Activated T-helper 1 cell treated with Interleukin-2 at 50 U/mL for 16 hours (primary cell): ENCODE measurements at regions not wholly inside any gene's neighbourhood (a gene's known extent, or its start where the extent isn't known, plus 50 kb on each side); places are given as distances from the start of the nearest gene placed in this dataset.
"Not testable (repeated sequence)": the region's sequence is repeated elsewhere in the genome, so short reads cannot be mapped to it uniquely, and the experiment has no call there.

Source experiments
- DNase-seq: peaks from one replicate; pipeline ENCODE4 v3.0.0-alpha.2; 2020; ENCODE audit warnings: low read depth

- DNase-seq: no peak
Observed at GRCh38 chrX:4675686-4676300, 962.3 kb upstream of the PRKX start.

- no peak for DNase-seq
Observed at GRCh38 chrX:4674028-4674782, 960.8 kb upstream of the PRKX start.

GRCh38 chrX:4671344-4671743 lies 957.9 kb upstream of the PRKX start:
- no peak for DNase-seq

GRCh38 chrX:4670606-4671005 lies 957.2 kb upstream of the PRKX start:
- no peak for DNase-seq

DNA sequence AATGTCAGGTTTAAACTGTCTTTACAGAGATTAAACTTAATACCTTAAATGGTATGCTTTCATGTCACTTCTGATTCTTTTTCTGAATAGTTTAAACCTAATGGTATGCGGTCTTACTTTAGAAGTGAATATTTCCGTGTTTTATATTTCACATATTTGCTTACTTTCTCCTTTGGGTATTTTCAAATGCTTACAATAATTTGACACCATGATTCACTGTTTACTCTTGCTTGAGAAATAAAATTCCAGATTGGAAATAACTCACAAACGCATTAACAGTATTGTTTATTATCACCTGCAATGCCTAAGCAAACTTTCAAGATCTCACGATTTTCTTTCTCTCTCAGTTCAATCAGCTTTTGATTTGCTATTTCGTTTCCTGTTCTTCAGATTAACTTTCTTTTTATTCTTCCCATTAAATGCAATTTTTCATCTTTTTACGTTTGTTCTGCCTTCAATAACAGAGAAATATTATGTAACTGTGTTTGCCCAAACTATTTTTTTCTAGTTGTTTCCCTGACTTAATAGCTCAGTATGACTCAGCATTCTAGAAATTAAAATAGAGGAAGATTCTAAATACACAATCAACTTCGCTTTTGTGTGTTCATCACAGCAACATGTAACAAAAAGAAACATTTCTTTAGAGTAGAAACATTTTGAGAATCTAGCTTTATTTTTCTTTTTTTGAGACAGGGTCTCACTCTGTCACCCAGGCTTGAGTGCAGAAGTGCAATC lies 955.5 kb upstream of the PRKX start:
- DNase-seq: no peak

DNA sequence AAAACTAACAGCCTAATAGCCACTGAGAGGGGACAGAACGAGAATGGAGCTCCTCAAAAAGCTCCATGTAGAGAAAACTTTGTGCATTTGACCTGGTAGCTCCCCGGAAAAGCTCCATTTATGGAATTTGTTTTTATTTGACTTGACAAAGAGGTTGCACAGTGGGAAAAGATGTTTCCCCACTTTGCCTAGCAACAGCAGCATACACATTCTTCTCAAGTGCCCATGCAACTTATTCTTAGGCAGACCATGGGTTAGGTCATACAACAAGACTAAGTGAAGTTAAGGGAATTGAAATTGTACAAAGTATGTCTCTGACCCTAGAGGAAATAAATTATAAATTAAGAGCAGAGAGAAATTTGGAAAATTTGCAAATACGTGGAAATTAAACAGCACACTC lies 949.6 kb upstream of the PRKX start:
- no peak for DNase-seq

DNA sequence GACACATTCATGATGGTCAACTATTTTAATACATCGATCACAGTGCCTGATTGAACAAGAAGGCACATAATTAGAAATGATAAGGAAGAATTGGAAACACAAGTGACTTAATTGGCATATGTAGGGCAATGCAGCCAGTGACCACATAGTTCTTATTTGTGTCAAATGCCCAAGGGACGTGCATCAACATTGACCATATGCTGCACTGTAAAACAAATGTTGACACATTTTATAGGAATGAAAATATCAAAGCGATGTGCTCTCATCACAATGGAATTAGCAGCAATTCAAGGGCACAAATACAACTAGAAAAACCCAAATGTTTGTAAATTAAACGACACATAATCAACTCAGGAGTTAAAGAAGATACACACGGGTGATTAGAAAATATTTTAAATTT lies 948.3 kb upstream of the PRKX start:
- DNase-seq: no peak

GRCh38 chrX:4656419-4656818 lies 943.0 kb upstream of the PRKX start:
- no peak for DNase-seq

DNA sequence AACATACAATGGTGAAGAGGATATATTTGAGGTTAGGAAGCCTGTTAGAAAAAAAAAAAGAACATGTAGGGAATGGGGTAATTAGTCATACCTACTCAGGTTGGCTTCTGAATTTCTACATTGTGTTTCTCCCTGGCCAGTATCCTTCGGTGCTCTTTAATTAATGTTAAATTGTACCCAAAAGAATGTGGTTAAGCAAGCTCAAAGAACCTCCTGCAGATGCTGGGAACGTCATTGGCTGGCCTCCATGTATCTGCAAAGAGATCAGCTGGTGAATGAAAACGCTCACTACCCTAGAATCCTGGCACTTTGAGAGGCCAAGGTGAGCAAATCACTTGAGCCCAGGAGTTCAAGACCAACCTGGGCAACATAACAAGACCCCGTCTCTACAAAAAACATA lies 942.3 kb upstream of the PRKX start:
- no peak for DNase-seq

DNA sequence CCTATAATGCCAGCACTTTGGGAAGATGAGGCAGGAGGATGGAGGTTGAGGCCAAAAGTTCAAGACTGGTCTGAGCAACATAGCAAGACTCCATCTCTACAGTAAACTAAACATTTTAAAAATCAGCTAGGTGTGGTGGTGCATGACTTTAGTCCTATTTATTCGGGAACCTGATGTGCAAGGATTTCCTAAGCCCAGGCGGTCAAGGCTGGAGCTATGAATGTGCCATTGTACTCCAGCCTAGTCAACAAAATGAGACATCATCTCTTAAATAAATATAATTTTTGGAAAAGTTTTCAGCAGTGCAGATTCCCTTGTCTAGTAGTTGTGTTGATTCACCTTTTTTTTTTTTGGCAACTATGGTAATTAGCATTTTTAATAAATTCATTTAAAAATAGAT lies 928.7 kb upstream of the PRKX start:
- no peak for DNase-seq

- no peak for DNase-seq
Observed at GRCh38 chrX:4638036-4638435, 924.6 kb upstream of the PRKX start.

GRCh38 chrX:4627414-4627813 lies 914.0 kb upstream of the PRKX start:
- DNase-seq: no peak

DNA sequence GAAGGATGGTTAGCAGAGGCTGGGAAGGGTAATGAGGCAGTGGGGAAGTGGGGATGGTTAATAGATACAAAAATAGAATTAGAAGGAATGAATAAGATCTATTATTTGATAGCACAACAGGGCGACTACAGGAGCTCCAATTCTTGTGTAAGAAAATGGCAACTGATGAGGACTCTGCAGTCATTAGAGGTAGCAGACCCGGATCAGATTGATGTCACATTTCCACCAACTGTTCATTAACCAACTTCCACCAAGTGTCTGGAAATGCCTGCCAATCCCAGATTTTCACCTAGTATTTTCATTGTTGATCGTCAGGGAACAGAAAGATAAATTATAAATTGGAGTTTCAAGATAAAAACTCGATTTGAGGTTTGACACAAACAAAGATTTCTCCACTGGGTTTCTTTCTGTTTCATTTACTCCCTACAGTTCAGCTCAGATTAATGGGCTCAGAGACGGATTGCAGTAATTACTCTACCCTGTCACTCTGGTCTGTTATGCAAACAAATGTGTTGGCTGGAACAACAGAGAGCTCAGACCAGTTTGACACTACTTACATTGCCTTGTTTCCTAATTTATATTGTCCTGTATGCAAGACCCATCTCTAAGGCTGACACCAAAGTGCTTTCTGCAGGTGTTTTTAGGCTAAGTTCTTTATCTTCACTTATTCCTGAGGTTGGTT lies 909.2 kb upstream of the PRKX start:
- DNase-seq: no peak

- not testable (repeated sequence) for DNase-seq
Observed at GRCh38 chrX:4613651-4614050, 900.2 kb upstream of the PRKX start.

DNA sequence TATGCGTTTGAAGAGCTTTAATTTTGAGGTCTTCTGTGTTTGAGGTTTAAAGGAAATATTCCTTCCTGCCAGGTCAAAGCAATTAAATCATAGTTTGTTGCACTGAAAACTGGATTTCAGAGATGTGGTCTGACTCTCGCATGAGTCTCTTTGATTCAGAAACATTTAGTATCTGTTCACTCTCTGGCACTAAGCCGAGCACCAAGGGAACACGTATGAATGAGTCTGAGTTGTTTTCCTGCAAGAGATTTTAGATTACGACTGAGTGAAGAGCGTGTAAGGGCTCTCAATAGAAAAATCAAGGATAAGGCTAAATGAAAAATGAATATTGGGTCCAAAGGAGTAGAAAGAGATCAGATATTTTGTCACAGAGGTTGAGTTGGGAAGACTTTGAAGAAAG lies 875.4 kb upstream of the PRKX start:
- no peak for DNase-seq

- DNase-seq: no peak
Observed at GRCh38 chrX:4588466-4588865, 875.0 kb upstream of the PRKX start.

- DNase-seq: no peak
Observed at GRCh38 chrX:4588056-4588455, 874.6 kb upstream of the PRKX start.

- no peak for DNase-seq
Observed at GRCh38 chrX:4579999-4580398, 866.5 kb upstream of the PRKX start.

- DNase-seq: no peak
Observed at GRCh38 chrX:4579480-4579879, 866.0 kb upstream of the PRKX start.

DNA sequence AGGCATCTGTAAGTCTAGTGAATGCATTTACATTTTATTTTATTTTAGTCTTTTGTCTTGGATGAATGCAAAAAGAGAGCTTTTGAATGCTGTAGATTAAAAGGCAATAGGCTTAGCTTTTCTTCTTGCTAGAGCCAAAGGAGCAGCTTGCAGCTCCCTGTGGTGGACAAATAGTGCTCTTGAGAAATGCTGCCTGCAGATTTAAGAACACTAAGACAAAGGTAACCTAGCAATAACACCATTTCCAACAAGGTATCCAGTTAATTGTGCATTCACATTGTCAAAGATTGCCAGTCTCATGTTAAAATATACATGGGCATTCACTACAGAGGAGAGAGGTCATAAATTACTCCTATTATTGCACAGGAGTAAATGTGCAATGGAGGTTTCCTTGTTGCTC lies 859.2 kb upstream of the PRKX start:
- no peak for DNase-seq

- DNase-seq: no peak
Observed at GRCh38 chrX:4570151-4570550, 856.7 kb upstream of the PRKX start.

DNA sequence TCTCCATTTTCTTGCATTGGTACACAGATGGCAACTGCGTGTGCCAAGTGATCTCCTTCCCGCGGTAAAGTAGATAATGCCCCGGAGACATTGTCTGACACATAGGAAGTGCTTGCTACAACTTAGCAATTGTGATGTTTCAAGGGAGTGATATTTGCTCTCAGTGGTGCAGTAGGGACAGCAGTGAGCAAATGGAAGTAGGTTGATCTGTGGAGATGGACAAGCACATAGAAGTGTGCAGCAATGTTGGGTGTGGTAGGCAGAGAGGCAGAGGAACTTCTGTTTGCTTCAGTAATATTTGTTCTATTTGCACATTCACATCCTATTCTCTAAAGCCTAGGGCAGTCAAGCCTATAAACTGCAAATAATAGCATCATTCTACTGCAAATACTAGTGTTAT lies 846.7 kb upstream of the PRKX start:
- no peak for DNase-seq

DNA sequence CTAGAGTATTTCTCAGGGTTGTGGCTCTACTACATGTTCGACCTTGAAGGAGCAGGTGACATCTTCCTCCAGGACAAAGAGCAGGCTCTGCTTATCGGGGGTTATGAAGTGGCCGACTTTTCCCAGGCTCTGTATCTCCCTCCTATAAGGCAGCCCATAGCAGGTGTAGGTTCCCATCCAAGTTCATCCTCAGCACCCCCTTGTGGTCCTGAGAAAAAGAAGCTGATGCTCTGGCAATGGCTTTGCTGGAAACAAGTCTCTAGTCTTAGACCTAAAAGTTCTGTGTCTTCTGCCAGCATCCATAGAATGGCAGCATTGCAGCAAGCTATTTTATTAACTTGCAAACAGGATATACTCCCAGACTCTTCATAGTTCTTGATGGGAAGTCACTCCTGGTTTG lies 836.6 kb upstream of the PRKX start:
- DNase-seq: no peak
